GM12865 (cell line): ENCODE measurements at regions not wholly inside any gene's neighbourhood (a gene's known extent, or its start where the extent isn't known, plus 50 kb on each side); places are given as distances from the start of the nearest gene placed in this dataset.

ENCODE experiments used
- DNase-seq: peaks from one replicate; pipeline ENCODE4 v3.0.0; 2010; ENCODE audit warnings: low read depth
- H3K4me3 ChIP-seq: 2 replicates; pipeline ENCODE4 v1.5.1; 2011; ENCODE audit warnings: mild to moderate bottlenecking, low read depth, low read length, control low read depth
- CTCF ChIP-seq: IDR thresholded peaks from 2 replicates; pipeline ENCODE4 v1.5.1; 2011; ENCODE audit warnings: low read length, control low read depth, low read depth, inconsistent platforms; ENCODE audit not compliant: insufficient read depth; ENCODE audit errors: missing control alignments

- no peak overlapping the region for H3K4me3 ChIP-seq
- no peak for TF ChIP-seq CTCF
- DNase-seq: no peak
Measured at GRCh38 chr12:62128175-62128975, 131.8 kb upstream of the USP15 start.

GRCh38 chr12:62129291-62129690 is 130.9 kb upstream of the USP15 start:
- no peak overlapping the region for H3K4me3 ChIP-seq
- no peak for DNase-seq
- no peak for TF ChIP-seq CTCF

- H3K4me3 ChIP-seq: no peak overlapping the region
- DNase-seq: no peak
- TF ChIP-seq CTCF: no peak
Measured at GRCh38 chr12:62130402-62130801, 129.8 kb upstream of the USP15 start.

- no peak for TF ChIP-seq CTCF
- no peak for DNase-seq
- no peak overlapping the region for H3K4me3 ChIP-seq
Measured at GRCh38 chr12:62130834-62131552, 129.2 kb upstream of the USP15 start.

GRCh38 chr12:62133440-62133839 is 126.8 kb upstream of the USP15 start:
- no peak for DNase-seq
- no peak for TF ChIP-seq CTCF
- no peak overlapping the region for H3K4me3 ChIP-seq

GRCh38 chr12:62135553-62136200 is 124.5 kb upstream of the USP15 start:
- no peak overlapping the region for H3K4me3 ChIP-seq
- no peak for TF ChIP-seq CTCF
- DNase-seq: no peak
